ENCODE measurements at regions not wholly inside any gene's neighbourhood (a gene's known extent, or its start where the extent isn't known, plus 50 kb on each side); places are given as distances from the start of the nearest gene placed in this dataset.

DNA sequence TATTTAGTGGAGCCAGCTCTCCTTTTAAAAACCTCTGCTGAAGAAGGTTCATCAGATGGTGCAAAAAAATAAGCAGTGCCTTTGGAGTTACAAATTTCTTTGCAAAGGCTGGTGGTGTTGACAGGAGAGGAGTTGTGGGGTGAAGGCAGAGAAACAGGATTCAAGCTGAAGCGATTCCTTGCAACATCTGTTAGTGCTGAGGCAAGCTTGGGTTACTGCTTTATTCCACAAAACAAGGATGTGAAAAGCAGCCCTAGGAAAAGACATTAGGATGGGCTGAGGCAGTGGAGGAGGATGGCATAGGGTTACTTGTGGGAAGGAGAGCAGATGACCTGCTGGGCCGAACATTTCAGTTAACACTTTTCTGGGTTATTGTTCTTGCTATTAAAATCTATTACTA is 390.7 kb downstream of the DLEU7 start:
- H3K79me2 ChIP-seq (ENCODE audit: insufficient read depth, low read length), result no peaks in the 10 kb centered on the region
- DNase-seq (ENCODE audit: insufficient read length, low spot score, missing footprints), result peak; percentile 30
- H3K27ac ChIP-seq (ENCODE audit: low read depth, low read length), result no peak overlapping the region
- no peaks in the 10 kb centered on the region for H3K9me3 ChIP-seq (ENCODE audit: low read depth, low read length)
- H3K4me1 ChIP-seq (ENCODE audit: insufficient read depth, low read length), result peaks cover 14% of the 10 kb centered on the region
- H3K27me3 ChIP-seq (ENCODE audit: insufficient read depth, low read length), result no peaks in the 10 kb centered on the region
- H2AFZ ChIP-seq (ENCODE audit: low read length), result peak overlapping the region; percentile 71
- no peaks in the 10 kb centered on the region for H4K20me1 ChIP-seq (ENCODE audit: insufficient read depth, low read length)
- H3K36me3 ChIP-seq (ENCODE audit: insufficient read depth, low read length), result no peaks in the 10 kb centered on the region
- peak overlapping the region; percentile 68 for H3K4me2 ChIP-seq (ENCODE audit: insufficient read depth, low read length)
- TF ChIP-seq, protein P1, sequence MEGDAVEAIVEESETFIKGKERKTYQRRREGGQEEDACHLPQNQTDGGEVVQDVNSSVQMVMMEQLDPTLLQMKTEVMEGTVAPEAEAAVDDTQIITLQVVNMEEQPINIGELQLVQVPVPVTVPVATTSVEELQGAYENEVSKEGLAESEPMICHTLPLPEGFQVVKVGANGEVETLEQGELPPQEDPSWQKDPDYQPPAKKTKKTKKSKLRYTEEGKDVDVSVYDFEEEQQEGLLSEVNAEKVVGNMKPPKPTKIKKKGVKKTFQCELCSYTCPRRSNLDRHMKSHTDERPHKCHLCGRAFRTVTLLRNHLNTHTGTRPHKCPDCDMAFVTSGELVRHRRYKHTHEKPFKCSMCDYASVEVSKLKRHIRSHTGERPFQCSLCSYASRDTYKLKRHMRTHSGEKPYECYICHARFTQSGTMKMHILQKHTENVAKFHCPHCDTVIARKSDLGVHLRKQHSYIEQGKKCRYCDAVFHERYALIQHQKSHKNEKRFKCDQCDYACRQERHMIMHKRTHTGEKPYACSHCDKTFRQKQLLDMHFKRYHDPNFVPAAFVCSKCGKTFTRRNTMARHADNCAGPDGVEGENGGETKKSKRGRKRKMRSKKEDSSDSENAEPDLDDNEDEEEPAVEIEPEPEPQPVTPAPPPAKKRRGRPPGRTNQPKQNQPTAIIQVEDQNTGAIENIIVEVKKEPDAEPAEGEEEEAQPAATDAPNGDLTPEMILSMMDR (IDR thresholded peaks at IDR 0.05; ENCODE audit: extremely low read depth, low read depth, low read length), result no peak
- H3K4me3 ChIP-seq (ENCODE audit: insufficient read depth, low read length), result no peak overlapping the region

DNA sequence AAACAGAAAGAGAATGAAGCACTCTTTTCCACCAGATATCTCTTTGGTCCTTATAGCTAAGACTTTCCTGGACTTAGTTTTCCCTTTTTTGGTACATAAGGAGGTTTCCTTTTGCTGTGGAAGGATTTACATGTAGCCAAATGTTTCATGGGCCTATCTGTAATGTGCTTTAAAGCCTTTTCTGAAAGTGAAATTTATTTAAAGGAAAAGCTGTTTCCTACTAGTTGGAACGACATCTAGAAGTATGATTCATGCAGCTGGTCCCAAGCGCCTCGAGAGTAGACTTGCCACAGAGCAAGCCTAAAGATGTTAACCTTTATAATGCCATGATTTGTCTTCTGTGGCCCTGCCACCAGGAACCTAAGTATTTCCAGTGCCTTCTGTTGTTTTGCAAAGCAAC is 390.3 kb downstream of the DLEU7 start:
- Histone ChIP-seq H3K4me3 (ENCODE audit: insufficient read depth, low read length) (no peak overlapping the region), H3K36me3 (ENCODE audit: insufficient read depth, low read length) (no peaks in the 10 kb centered on the region), H3K79me2 (ENCODE audit: insufficient read depth, low read length) (no peaks in the 10 kb centered on the region), H3K4me1 (ENCODE audit: insufficient read depth, low read length) (peaks cover 14% of the 10 kb centered on the region), H3K9me3 (ENCODE audit: low read depth, low read length) (no peaks in the 10 kb centered on the region), H3K4me2 (ENCODE audit: insufficient read depth, low read length) (peak overlapping the region; percentile 68), H4K20me1 (ENCODE audit: insufficient read depth, low read length) (no peaks in the 10 kb centered on the region), H2AFZ (ENCODE audit: low read length) (peak overlapping the region; percentile 71), H3K27me3 (ENCODE audit: insufficient read depth, low read length) (no peaks in the 10 kb centered on the region), H3K27ac (ENCODE audit: low read depth, low read length) (no peak overlapping the region)
- no peak for DNase-seq (ENCODE audit: insufficient read length, low spot score, missing footprints)
- TF ChIP-seq, protein P1 (IDR thresholded peaks at IDR 0.05; ENCODE audit: extremely low read depth, low read depth, low read length), result no peak

DNA sequence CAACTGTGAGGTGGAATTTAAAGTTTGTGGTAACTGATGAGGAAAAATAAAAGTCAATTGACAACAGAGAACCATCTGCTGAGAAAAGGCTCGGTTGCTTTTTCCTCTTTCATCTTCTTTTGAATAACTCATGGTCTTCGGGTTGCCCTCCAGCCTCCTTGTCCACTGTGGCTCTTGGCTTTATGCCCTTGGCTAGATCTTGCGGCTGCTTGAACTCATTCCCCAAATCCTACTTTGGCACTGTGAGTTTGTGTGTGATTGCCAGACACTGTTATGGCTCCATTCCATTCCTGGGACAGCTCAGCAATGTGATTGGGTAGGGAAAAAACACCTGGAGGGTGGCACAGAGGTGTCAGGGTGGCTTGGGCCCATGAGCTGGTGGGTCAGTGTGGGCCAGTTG is 387.4 kb downstream of the DLEU7 start:
- Histone ChIP-seq H3K27me3 (ENCODE audit: insufficient read depth, low read length) (no peaks in the 10 kb centered on the region), H3K4me1 (ENCODE audit: insufficient read depth, low read length) (peaks cover 14% of the 10 kb centered on the region), H2AFZ (ENCODE audit: low read length) (peak overlapping the region; percentile 30), H4K20me1 (ENCODE audit: insufficient read depth, low read length) (no peaks in the 10 kb centered on the region), H3K9me3 (ENCODE audit: low read depth, low read length) (no peaks in the 10 kb centered on the region), H3K27ac (ENCODE audit: low read depth, low read length) (no peak overlapping the region), H3K4me2 (ENCODE audit: insufficient read depth, low read length) (peak overlapping the region; percentile 6), H3K36me3 (ENCODE audit: insufficient read depth, low read length) (no peaks in the 10 kb centered on the region), H3K4me3 (ENCODE audit: insufficient read depth, low read length) (no peak overlapping the region), H3K79me2 (ENCODE audit: insufficient read depth, low read length) (no peaks in the 10 kb centered on the region)
- TF ChIP-seq, protein P1 (IDR thresholded peaks at IDR 0.05; ENCODE audit: extremely low read depth, low read depth, low read length), result no peak
- no peak for DNase-seq (ENCODE audit: insufficient read length, low spot score, missing footprints)

DNA sequence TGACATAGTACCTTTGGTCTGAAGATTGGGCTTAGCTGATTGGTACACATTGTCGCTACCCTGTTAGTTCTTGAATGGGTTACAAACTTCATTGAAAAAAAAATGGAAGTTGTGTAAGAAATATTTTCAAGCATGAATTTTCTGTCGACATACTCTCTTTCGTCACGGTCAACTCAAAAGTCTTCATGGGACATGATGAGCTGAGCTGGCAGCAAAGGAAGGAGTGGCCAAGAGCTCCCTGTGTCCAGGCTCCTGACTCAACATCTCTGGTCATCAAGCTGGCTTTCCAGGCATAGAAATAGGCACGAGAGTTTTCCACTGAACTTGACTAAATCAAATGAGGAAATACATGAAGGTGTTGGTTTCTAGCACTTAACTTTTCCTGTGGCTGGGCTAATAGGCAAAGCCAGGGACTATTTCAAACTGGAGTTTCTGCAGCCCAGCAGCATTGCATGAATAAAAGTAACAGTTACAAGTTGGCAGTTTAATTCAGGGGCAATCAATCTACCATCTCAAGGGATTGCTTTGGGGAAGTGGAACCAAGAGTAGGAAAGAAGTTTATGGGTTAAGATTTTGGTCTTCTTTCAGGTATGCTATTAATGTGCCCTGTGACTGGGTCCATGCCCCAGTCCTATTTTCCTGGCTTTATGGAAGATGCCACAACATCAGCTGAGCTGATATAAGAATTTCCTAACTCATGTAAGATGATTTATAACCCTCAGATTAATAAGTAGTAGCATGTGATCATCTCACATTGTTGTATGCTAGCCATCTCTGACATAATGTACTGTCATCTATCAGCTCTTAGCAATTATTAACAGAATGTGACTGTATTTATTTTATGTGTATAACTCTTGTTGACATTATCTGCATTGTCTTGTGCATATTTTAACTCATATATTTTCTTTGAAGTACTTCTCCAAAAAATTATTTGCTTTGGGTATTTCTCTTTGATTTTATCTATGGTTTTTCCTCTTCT is 385.8 kb downstream of the DLEU7 start:
- H3K79me2 ChIP-seq (ENCODE audit: insufficient read depth, low read length), result no peaks in the 10 kb centered on the region
- peaks cover 13% of the 10 kb centered on the region for H3K4me1 ChIP-seq (ENCODE audit: insufficient read depth, low read length)
- H3K36me3 ChIP-seq (ENCODE audit: insufficient read depth, low read length), result no peaks in the 10 kb centered on the region
- H2AFZ ChIP-seq (ENCODE audit: low read length), result no peak overlapping the region
- TF ChIP-seq, protein P1 (IDR thresholded peaks at IDR 0.05; ENCODE audit: extremely low read depth, low read depth, low read length), result no peak
- H3K4me2 ChIP-seq (ENCODE audit: insufficient read depth, low read length), result no peak overlapping the region
- DNase-seq (ENCODE audit: insufficient read length, low spot score, missing footprints), result no peak
- H4K20me1 ChIP-seq (ENCODE audit: insufficient read depth, low read length), result no peaks in the 10 kb centered on the region
- no peaks in the 10 kb centered on the region for H3K27me3 ChIP-seq (ENCODE audit: insufficient read depth, low read length)
- H3K27ac ChIP-seq (ENCODE audit: low read depth, low read length), result no peak overlapping the region
- H3K4me3 ChIP-seq (ENCODE audit: insufficient read depth, low read length), result no peak overlapping the region
- no peaks in the 10 kb centered on the region for H3K9me3 ChIP-seq (ENCODE audit: low read depth, low read length)

All from osteoblast (primary cell).